Activated B cell treated with CpG ODN at 0.5 μM for 24 hours (primary cell): ENCODE measurements at regions not wholly inside any gene's neighbourhood (a gene's known extent, or its start where the extent isn't known, plus 50 kb on each side); places are given as distances from the start of the nearest gene placed in this dataset.

ENCODE experiments used
- ATAC-seq: fragments of 200-7000 bp; cut with Tn5 transposase; one replicate; pipeline ENCODE4 v1.10.0; 2021; ENCODE audit warnings: low read depth, mild to moderate bottlenecking, moderate library complexity
- CTCF ChIA-PET: fragments of 350-600 bp; sonication (Branson Sonifier 250); formaldehyde crosslinking; loops from one replicate; lab custom pipeline; 2021; ENCODE audit warnings: antibody characterized with exemption; lab: Charles Lee
- POLR2A ChIA-PET: fragments of 350-600 bp; sonication (Branson Sonifier 250); formaldehyde crosslinking; loops from one replicate; lab custom pipeline; 2021; ENCODE audit warnings: antibody characterized with exemption; lab: Charles Lee
- DNase-seq: peaks from one replicate; pipeline ENCODE4 v3.0.0; 2022
- H3K27ac Mint-ChIP-seq: one replicate; pipeline ENCODE4 v1.8.0; 2020; ENCODE audit warnings: mixed read lengths
- H3K27me3 Mint-ChIP-seq: one replicate; pipeline ENCODE4 v1.8.0; 2021; ENCODE audit warnings: mixed read lengths
- H3K36me3 Mint-ChIP-seq: one replicate; pipeline ENCODE4 v1.8.0; 2021; ENCODE audit warnings: low read depth, mixed read lengths
- H3K4me1 Mint-ChIP-seq: one replicate; pipeline ENCODE4 v1.8.0; 2021; ENCODE audit warnings: mixed read lengths
- H3K4me3 Mint-ChIP-seq: one replicate; pipeline ENCODE4 v1.8.0; 2020; ENCODE audit warnings: mild to moderate bottlenecking, mixed read lengths
- H3K9me3 Mint-ChIP-seq: one replicate; pipeline ENCODE4 v1.8.0; 2020; ENCODE audit warnings: mixed read lengths
- intact Hi-C: fragments of 100-400 bp; cut with micrococcal nuclease; formaldehyde crosslinking; loops from one replicate; pipeline ENCODE4 v1.15.1; 2024
- TF ChIP-seq, protein P1 (sequence below): fragments of 200-600 bp; IDR thresholded peaks from one replicate; pipeline ENCODE4 v1.8.0; 2022; ENCODE audit warnings: antibody characterized with exemption, mild to moderate bottlenecking

DNA sequence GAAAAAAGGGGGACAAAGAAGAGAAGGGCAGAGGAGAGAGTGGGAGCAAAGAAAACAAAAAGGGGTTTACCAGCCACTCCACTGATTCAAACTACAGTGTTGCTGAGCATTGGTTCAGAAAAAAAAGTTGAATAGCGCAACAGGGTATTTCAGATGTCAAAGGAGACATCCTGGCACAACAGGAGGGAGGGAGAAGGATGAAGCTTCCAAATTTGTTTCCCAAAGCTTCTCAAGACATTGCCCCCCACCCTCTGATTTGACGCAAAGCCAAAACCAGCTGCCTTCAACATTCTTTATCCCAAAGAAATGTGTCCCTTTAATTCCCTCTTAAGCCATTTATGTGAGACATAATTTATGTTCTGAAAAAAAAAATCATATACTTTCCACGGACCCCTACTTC, 105.5 kb upstream of the TNC start:
- no peaks in the 10 kb centered on the region for H3K4me1 Mint-ChIP-seq
- no peaks in the 10 kb centered on the region for H3K9me3 Mint-ChIP-seq
- no peak for ATAC-seq
- no peak overlapping the region for H3K27ac Mint-ChIP-seq
- no peak overlapping the region for H3K4me3 Mint-ChIP-seq
- CTCF ChIA-PET: no interaction called here
- no peak for DNase-seq
- H3K27me3 Mint-ChIP-seq: no peaks in the 10 kb centered on the region
- TF ChIP-seq, protein P1, sequence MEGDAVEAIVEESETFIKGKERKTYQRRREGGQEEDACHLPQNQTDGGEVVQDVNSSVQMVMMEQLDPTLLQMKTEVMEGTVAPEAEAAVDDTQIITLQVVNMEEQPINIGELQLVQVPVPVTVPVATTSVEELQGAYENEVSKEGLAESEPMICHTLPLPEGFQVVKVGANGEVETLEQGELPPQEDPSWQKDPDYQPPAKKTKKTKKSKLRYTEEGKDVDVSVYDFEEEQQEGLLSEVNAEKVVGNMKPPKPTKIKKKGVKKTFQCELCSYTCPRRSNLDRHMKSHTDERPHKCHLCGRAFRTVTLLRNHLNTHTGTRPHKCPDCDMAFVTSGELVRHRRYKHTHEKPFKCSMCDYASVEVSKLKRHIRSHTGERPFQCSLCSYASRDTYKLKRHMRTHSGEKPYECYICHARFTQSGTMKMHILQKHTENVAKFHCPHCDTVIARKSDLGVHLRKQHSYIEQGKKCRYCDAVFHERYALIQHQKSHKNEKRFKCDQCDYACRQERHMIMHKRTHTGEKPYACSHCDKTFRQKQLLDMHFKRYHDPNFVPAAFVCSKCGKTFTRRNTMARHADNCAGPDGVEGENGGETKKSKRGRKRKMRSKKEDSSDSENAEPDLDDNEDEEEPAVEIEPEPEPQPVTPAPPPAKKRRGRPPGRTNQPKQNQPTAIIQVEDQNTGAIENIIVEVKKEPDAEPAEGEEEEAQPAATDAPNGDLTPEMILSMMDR: no peak
- intact Hi-C loops: no loop called here
- POLR2A ChIA-PET: no interaction called here
- H3K36me3 Mint-ChIP-seq: no peaks in the 10 kb centered on the region

GRCh38 chr9:115225459-115226116, 107.6 kb upstream of the TNC start:
- CTCF ChIA-PET: no interaction called here
- ATAC-seq (no peak), DNase-seq (no peak)
- Mint-ChIP-seq H3K4me3 (no peak overlapping the region), H3K27me3 (peaks cover 2% of the 10 kb centered on the region), H3K27ac (no peak overlapping the region), H3K9me3 (no peaks in the 10 kb centered on the region), H3K36me3 (no peaks in the 10 kb centered on the region), H3K4me1 (no peaks in the 10 kb centered on the region)
- intact Hi-C loops: no loop called here
- TF ChIP-seq, protein P1: no peak
- POLR2A ChIA-PET: no interaction called here

DNA sequence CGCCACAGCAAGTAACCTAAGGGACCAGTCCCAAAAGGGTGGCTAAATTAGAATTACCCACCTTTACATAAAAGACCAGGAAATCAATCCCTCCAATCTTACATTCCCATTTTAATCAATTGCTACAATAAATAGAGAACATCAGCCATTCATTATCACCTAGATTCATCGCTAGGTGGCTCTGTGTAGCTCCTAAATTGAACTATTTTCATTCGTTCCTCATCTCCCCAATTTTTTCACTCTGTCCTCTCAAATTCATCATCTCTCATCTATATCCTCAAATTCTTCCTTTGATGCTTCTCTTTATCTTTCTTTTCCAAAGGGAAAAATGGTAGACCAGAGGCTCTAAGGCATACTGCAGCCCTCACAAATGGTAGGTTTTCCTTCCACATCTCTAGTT, 108.2 kb upstream of the TNC start:
- CTCF ChIA-PET: no interaction called here
- no peaks in the 10 kb centered on the region for H3K4me1 Mint-ChIP-seq
- no peaks in the 10 kb centered on the region for H3K9me3 Mint-ChIP-seq
- TF ChIP-seq, protein P1: no peak
- intact Hi-C loops: no loop called here
- peaks cover 2% of the 10 kb centered on the region for H3K27me3 Mint-ChIP-seq
- no peak overlapping the region for H3K27ac Mint-ChIP-seq
- no peaks in the 10 kb centered on the region for H3K36me3 Mint-ChIP-seq
- DNase-seq: no peak
- H3K4me3 Mint-ChIP-seq: no peak overlapping the region
- POLR2A ChIA-PET: no interaction called here
- no peak for ATAC-seq

DNA sequence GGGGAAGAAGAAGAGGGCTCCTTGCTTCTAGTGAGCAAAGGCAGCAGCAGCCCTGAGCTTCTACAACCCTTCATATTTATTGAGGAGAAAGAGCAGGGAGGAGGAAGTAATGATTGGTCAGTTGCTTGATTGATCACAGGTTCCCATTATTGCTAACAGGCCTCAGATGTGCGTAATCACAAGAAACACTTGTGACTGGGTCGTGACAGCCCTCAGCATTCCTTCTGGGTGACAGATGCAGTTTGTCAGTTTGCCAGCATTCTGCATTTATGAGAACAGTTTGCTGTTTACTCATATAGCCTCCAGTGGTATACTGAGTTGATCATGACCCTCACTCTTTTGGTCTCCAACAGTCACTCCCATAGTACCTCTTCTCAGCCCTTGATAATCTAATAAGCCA, 111.5 kb upstream of the TNC start:
- POLR2A ChIA-PET: no interaction called here
- Mint-ChIP-seq H3K9me3 (no peaks in the 10 kb centered on the region), H3K4me1 (peaks cover 6% of the 10 kb centered on the region), H3K27me3 (peaks cover 2% of the 10 kb centered on the region), H3K4me3 (no peak overlapping the region), H3K27ac (no peak overlapping the region), H3K36me3 (no peaks in the 10 kb centered on the region)
- CTCF ChIA-PET: no interaction called here
- intact Hi-C loops: no loop called here
- ATAC-seq: no peak
- TF ChIP-seq, protein P1: no peak
- DNase-seq: no peak

GRCh38 chr9:115230924-115231515, 113.1 kb upstream of the TNC start:
- TF ChIP-seq, protein P1: no peak
- no peaks in the 10 kb centered on the region for H3K9me3 Mint-ChIP-seq
- intact Hi-C loops: no loop called here
- ChIA-PET POLR2A (no interaction called here), CTCF (no interaction called here)
- no peak for ATAC-seq
- no peak overlapping the region for H3K4me3 Mint-ChIP-seq
- no peak for DNase-seq
- H3K27me3 Mint-ChIP-seq: peaks cover 3% of the 10 kb centered on the region
- no peaks in the 10 kb centered on the region for H3K36me3 Mint-ChIP-seq
- H3K27ac Mint-ChIP-seq: no peak overlapping the region
- H3K4me1 Mint-ChIP-seq: peaks cover 6% of the 10 kb centered on the region
